Activated CD4-positive, alpha-beta T cell treated with anti-CD3 and anti-CD28 coated beads for 36 hours (primary cell): ENCODE measurements at regions not wholly inside any gene's neighbourhood (a gene's known extent, or its start where the extent isn't known, plus 50 kb on each side); places are given as distances from the start of the nearest gene placed in this dataset.

ENCODE experiments used
- ATAC-seq: fragments of 200-7000 bp; cut with Tn5 transposase; one replicate; pipeline ENCODE4 v1.10.0; 2021; ENCODE audit warnings: mild to moderate bottlenecking, moderate library complexity
- CTCF ChIA-PET: fragments of 350-600 bp; sonication (Branson Sonifier 250); formaldehyde crosslinking; loops from one replicate; lab custom pipeline; 2021; ENCODE audit warnings: antibody characterized with exemption; lab: Charles Lee
- POLR2A ChIA-PET: fragments of 350-600 bp; sonication (Branson Sonifier 250); formaldehyde crosslinking; loops from one replicate; lab custom pipeline; 2021; ENCODE audit warnings: antibody characterized with exemption, inconsistent platforms; lab: Charles Lee
- DNase-seq: peaks from one replicate; pipeline ENCODE4 v3.0.0-alpha.2; 2020
- H3K27ac Mint-ChIP-seq: one replicate; pipeline ENCODE4 v1.8.0; 2021; ENCODE audit warnings: mixed read lengths
- H3K27me3 Mint-ChIP-seq: one replicate; pipeline ENCODE4 v1.8.0; 2021; ENCODE audit warnings: mixed read lengths
- H3K36me3 Mint-ChIP-seq: one replicate; pipeline ENCODE4 v1.8.0; 2021; ENCODE audit warnings: low read depth, mixed read lengths
- H3K4me1 Mint-ChIP-seq: one replicate; pipeline ENCODE4 v1.8.0; 2021; ENCODE audit warnings: mixed read lengths
- H3K4me3 Mint-ChIP-seq: one replicate; pipeline ENCODE4 v1.8.0; 2021; ENCODE audit warnings: mild to moderate bottlenecking, moderate library complexity, mixed read lengths
- H3K9me3 Mint-ChIP-seq: one replicate; pipeline ENCODE4 v1.8.0; 2021; ENCODE audit warnings: low read depth, mixed read lengths
- intact Hi-C, 2 experiments: fragments of 100-400 bp; cut with DNase I in 1 of 2; cut with micrococcal nuclease in 1 of 2; formaldehyde crosslinking; loops; one replicate each; pipeline versions ENCODE4 v1.14.2 to v1.15.1; 2022 to 2024; cut with DNase I, micrococcal nuclease

GRCh38 chr20:24254480-24254879 lies 214.9 kb upstream of the SYNDIG1 start:
- no peak overlapping the region for H3K27ac Mint-ChIP-seq
- DNase-seq (no peak), ATAC-seq (no peak)
- no peaks in the 10 kb centered on the region for H3K27me3 Mint-ChIP-seq
- intact Hi-C loops = no loop called here
- CTCF ChIA-PET = no interaction called here
- no peaks in the 10 kb centered on the region for H3K4me1 Mint-ChIP-seq
- H3K36me3 Mint-ChIP-seq = no peaks in the 10 kb centered on the region
- no peak overlapping the region for H3K4me3 Mint-ChIP-seq
- H3K9me3 Mint-ChIP-seq = no peaks in the 10 kb centered on the region
- POLR2A ChIA-PET = no interaction called here

DNA sequence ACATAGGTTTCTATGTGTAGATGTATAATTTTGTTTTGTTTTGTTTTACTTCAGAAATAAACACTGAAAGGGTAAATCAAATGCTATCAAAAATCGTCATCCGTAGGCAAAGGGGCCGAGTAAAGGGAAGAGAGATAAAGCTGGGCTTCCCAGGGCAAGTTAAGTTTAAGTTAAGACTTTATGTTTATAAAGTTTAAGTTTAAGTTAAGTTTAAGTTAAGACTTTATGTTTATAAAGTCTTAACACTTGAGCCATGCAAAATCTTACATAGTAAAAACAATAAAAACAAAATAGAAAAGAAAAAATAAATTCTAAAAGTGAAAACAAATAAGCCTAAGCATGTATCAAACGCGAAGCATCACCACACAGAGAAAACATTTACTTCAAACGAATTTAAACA lies 216.1 kb upstream of the SYNDIG1 start:
- Mint-ChIP-seq H3K9me3 (no peaks in the 10 kb centered on the region), H3K4me3 (no peak overlapping the region), H3K36me3 (no peaks in the 10 kb centered on the region), H3K27ac (no peak overlapping the region), H3K27me3 (no peaks in the 10 kb centered on the region), H3K4me1 (no peaks in the 10 kb centered on the region)
- CTCF ChIA-PET = interaction anchor here (0.6 kb wide), 1 partner anchor 30 kb away, joined by 7 read pairs; no protein-coding TSS in a partner anchor
- DNase-seq (no peak), ATAC-seq (no peak)
- intact Hi-C loops = no loop called here
- POLR2A ChIA-PET = no interaction called here

DNA sequence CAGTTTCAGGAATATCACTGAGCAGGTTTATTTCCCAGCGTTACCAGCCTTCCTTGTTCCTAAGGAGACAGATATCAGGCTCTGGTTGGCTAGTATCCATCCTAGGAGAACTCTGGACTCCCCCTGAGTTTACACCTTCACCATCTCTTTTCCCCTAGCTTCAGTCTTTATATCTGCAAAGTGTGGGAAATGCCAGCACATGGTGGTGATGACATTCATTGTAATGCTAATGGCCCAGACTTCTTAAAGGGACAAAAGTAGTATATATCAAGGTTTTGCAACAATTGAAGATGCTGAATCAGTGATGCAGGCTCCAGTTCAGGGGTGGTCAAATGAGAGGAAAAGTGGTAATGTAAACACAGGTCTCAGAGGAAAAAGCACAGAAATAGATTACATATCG lies 224.3 kb upstream of the SYNDIG1 start:
- H3K27me3 Mint-ChIP-seq = peaks cover 5% of the 10 kb centered on the region

GRCh38 chr20:24242763-24243162 lies 226.7 kb upstream of the SYNDIG1 start:
- POLR2A ChIA-PET = no interaction called here
- Mint-ChIP-seq H3K27me3 (peaks cover 5% of the 10 kb centered on the region), H3K27ac (no peak overlapping the region), H3K9me3 (peaks cover 1% of the 10 kb centered on the region), H3K4me1 (no peaks in the 10 kb centered on the region), H3K36me3 (no peaks in the 10 kb centered on the region), H3K4me3 (no peak overlapping the region)
- intact Hi-C loops = no loop called here
- ATAC-seq (no peak), DNase-seq (no peak)
- CTCF ChIA-PET = no interaction called here

More for the DNA sequence above, 224.3 kb upstream of the SYNDIG1 start:
- no peak for DNase-seq
- Mint-ChIP-seq H3K27ac (no peak overlapping the region), H3K36me3 (no peaks in the 10 kb centered on the region), H3K9me3 (peaks cover 1% of the 10 kb centered on the region), H3K4me1 (no peaks in the 10 kb centered on the region), H3K4me3 (no peak overlapping the region)
- intact Hi-C loops = no loop called here
- no peak for ATAC-seq
- ChIA-PET POLR2A (no interaction called here), CTCF (no interaction called here)

DNA sequence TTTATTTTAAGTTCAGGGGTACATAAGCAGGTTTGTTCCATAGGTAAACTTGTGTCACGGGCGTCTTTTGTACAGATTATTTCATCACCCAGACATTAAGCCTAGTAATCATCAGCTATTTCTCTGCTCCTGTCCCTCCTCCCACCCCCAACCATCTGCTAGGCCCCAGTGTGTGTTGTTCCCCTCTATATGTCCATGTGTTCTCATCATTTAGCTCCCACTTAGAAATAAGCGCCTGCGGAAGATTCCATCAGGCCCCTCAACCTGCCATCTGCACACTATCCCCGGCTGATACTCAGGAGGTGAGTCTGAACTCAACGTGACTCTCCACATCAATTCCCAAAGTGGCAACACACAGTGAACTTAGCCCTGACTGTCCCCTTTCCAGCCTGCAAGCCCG lies 228.0 kb upstream of the SYNDIG1 start:
- Mint-ChIP-seq H3K36me3 (no peaks in the 10 kb centered on the region), H3K4me3 (no peak overlapping the region), H3K27me3 (peaks cover 5% of the 10 kb centered on the region), H3K27ac (no peak overlapping the region), H3K9me3 (no peaks in the 10 kb centered on the region), H3K4me1 (no peaks in the 10 kb centered on the region)
- DNase-seq (no peak), ATAC-seq (no peak)
- ChIA-PET POLR2A (no interaction called here), CTCF (no interaction called here)
- intact Hi-C loops = no loop called here

- Mint-ChIP-seq H3K36me3 (no peaks in the 10 kb centered on the region), H3K4me3 (no peak overlapping the region), H3K4me1 (no peaks in the 10 kb centered on the region), H3K27ac (no peak overlapping the region), H3K27me3 (no peaks in the 10 kb centered on the region), H3K9me3 (no peaks in the 10 kb centered on the region)
- ATAC-seq (no peak), DNase-seq (no peak)
- intact Hi-C loops = no loop called here
- POLR2A ChIA-PET = no interaction called here
- CTCF ChIA-PET = interaction anchor here (0.6 kb wide), 1 partner anchor 464 kb away, joined by 3 read pairs; no protein-coding TSS in a partner anchor
Measured at GRCh38 chr20:24236963-24237362, 232.5 kb upstream of the SYNDIG1 start.

- ATAC-seq = no peak
Measured at GRCh38 chr20:24236201-24236600, 233.2 kb upstream of the SYNDIG1 start.

GRCh38 chr20:24235296-24236175 lies 233.9 kb upstream of the SYNDIG1 start:
- Mint-ChIP-seq H3K27ac (no peak overlapping the region), H3K4me1 (no peaks in the 10 kb centered on the region), H3K36me3 (no peaks in the 10 kb centered on the region), H3K9me3 (no peaks in the 10 kb centered on the region), H3K27me3 (no peaks in the 10 kb centered on the region), H3K4me3 (no peak overlapping the region)
- no peak for ATAC-seq
- intact Hi-C loops = no loop called here
- POLR2A ChIA-PET = no interaction called here
- CTCF ChIA-PET = no interaction called here
- DNase-seq = no peak

More at GRCh38 chr20:24236201-24236600, 233.2 kb upstream of the SYNDIG1 start:
- Mint-ChIP-seq H3K4me3 (no peak overlapping the region), H3K36me3 (no peaks in the 10 kb centered on the region), H3K27ac (no peak overlapping the region), H3K9me3 (no peaks in the 10 kb centered on the region), H3K4me1 (no peaks in the 10 kb centered on the region), H3K27me3 (no peaks in the 10 kb centered on the region)
- ChIA-PET CTCF (no interaction called here), POLR2A (no interaction called here)
- intact Hi-C loops = no loop called here
- no peak for DNase-seq

DNA sequence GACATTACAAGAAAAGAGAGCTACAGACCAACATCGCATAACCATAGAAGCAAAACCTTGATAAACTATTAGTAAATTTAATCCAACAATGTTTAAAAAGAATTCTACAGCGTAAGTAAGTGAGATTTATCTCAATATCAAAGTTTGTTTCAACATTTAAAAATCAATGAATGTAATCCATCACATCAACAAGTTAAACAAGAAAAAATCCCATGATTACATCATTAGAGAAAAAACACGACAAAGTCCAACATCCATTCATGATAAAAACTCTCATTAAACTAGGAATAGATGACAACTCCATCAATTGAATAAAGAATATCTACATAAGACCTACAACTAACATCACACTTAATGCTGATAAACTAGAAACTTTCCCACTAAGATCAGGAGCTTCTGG lies 239.0 kb upstream of the GGTLC1 start:
- ATAC-seq (no peak), DNase-seq (no peak)
- Mint-ChIP-seq H3K27me3 (peaks cover 2% of the 10 kb centered on the region), H3K36me3 (no peaks in the 10 kb centered on the region), H3K9me3 (no peaks in the 10 kb centered on the region), H3K4me3 (no peak overlapping the region), H3K4me1 (no peaks in the 10 kb centered on the region), H3K27ac (no peak overlapping the region)
- intact Hi-C loops = no loop called here
- CTCF ChIA-PET = no interaction called here
- POLR2A ChIA-PET = no interaction called here

DNA sequence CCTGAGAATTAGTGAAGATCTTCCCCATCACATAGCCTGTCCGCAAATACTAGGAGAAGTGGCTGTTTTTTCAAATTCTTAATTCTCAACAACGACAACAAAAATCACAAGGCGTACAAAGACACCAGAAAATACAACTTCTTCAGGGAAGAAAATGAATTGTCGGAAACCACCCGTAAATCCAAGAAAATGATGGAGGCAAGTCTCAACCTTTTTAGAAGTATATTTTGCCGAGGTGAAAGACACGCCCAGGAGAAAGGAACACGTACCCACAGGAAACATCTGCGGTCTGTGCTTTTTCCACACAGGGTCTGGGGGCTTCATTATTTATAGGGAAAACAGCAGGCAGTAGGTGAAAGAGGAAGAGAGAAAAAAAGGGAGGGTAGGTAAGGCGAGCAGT lies 223.9 kb upstream of the GGTLC1 start:
- H3K36me3 Mint-ChIP-seq = peaks cover 1% of the 10 kb centered on the region
- H3K4me3 Mint-ChIP-seq = no peak overlapping the region
- no peak overlapping the region for H3K27ac Mint-ChIP-seq
- H3K9me3 Mint-ChIP-seq = peaks cover 13% of the 10 kb centered on the region
- H3K27me3 Mint-ChIP-seq = peaks cover 30% of the 10 kb centered on the region
- no peaks in the 10 kb centered on the region for H3K4me1 Mint-ChIP-seq
- POLR2A ChIA-PET = no interaction called here
- CTCF ChIA-PET = no interaction called here
- DNase-seq (no peak), ATAC-seq (no peak)
- intact Hi-C loops = loop anchor here in 1 of 2 experiments (10.0 kb wide), 1 partner anchor 58 kb away; no protein-coding TSS in a partner anchor

DNA sequence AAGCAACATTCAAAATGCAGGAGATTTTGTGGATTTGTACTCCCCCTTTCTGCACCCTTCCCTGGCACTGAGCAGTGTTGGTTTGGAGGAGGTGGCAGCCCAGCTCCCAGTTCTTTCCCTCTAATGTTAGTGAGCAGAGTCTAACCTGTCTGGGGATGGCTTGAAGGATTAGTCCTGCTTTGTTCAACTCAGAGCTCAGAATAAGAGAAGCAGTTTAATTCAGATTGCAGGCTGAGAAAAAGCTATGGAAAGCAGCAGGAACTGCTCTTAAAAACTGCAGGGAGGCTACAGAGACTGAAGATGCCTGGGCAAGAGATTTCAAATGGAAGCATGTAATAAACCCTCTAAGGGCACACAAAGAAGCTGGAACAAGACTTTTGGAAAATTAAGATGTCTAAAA lies 223.4 kb upstream of the GGTLC1 start:
- ChIA-PET CTCF (no interaction called here), POLR2A (no interaction called here)
- Mint-ChIP-seq H3K36me3 (peaks cover 1% of the 10 kb centered on the region), H3K4me3 (no peak overlapping the region), H3K4me1 (no peaks in the 10 kb centered on the region), H3K9me3 (peaks cover 11% of the 10 kb centered on the region), H3K27ac (no peak overlapping the region), H3K27me3 (peaks cover 30% of the 10 kb centered on the region)
- intact Hi-C loops = loop anchor here in 1 of 2 experiments (10.0 kb wide), 1 partner anchor 57 kb away; no protein-coding TSS in a partner anchor
- DNase-seq (no peak), ATAC-seq (no peak)

DNA sequence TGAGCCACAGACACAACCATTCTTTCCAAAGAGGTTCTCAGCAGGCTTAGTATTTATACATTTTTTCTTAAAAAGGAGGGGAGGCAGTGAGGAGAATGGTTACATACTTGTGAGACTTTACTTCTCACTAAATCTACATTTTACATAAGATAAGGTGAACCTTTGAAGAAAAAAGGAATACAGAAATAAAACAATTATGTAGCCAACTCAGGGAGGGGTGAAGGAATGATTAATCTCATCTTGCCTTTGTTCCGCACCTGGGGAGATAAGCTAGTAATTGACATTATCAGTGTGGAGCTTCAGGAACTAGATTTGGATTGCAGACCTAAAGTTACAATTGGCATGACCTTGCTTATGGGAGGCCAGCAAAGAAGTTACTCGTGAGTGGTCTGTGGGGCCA lies 221.8 kb upstream of the GGTLC1 start:
- no peak overlapping the region for H3K27ac Mint-ChIP-seq

More for the DNA sequence above, 221.8 kb upstream of the GGTLC1 start:
- peaks cover 28% of the 10 kb centered on the region for H3K27me3 Mint-ChIP-seq
- DNase-seq (no peak), ATAC-seq (no peak)
- peaks cover 7% of the 10 kb centered on the region for H3K9me3 Mint-ChIP-seq
- ChIA-PET CTCF (no interaction called here), POLR2A (no interaction called here)
- no peaks in the 10 kb centered on the region for H3K36me3 Mint-ChIP-seq
- H3K4me3 Mint-ChIP-seq = no peak overlapping the region
- intact Hi-C loops = loop anchor here in 1 of 2 experiments (10.0 kb wide), 1 partner anchor 56 kb away; no protein-coding TSS in a partner anchor
- no peaks in the 10 kb centered on the region for H3K4me1 Mint-ChIP-seq
